ENCODE measurements at regions not wholly inside any gene's neighbourhood (a gene's known extent, or its start where the extent isn't known, plus 50 kb on each side); places are given as distances from the start of the nearest gene placed in this dataset.

DNA sequence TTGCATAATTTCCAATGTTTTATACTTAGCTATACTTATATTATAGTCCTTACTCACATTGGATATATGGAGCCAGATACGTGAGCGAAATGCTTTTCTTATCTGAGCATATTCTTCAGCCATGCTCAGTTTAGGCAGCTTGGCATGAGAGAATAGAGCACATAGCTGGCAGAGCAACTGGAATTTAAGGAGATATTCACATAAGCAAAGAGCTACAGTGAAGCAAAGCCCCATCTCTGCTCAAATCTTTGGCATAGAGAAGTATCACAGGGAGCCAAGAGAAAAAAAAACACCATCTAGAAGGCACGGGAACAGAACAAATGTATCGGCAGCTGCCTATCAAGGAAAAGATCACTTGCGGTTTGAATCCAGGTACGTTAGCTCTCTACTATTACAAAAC lies 734.2 kb upstream of the KIF2B start:
- H3K4me1 ChIP-seq: no peaks in the 10 kb centered on the region
- H3K9me3 ChIP-seq: no peaks in the 10 kb centered on the region
- WGBS, 2 donors: 54 to 61% methylated on average over 6 of the region's 6 CpGs
- no peaks in the 10 kb centered on the region for H3K27me3 ChIP-seq
- no peak for TF ChIP-seq POLR2A (IDR thresholded peaks at IDR 0.05)
- TF ChIP-seq CTCF (IDR thresholded peaks at IDR 0.05): no peak
- DNase-seq: no peak
- H3K36me3 ChIP-seq (replicated peaks in 1 of 2; ENCODE audit: insufficient read depth in 1 of 2, low read depth in 2 of 2): no peaks in the 10 kb centered on the region
- H3K27ac ChIP-seq: no peak overlapping the region
- no peak overlapping the region for H3K4me3 ChIP-seq
- intact Hi-C loops (cut with DNase I): no loop called here
- ATAC-seq: no peak

GRCh38 chr17:53061446-53061845 lies 761.3 kb upstream of the KIF2B start:
- no peak for TF ChIP-seq CTCF (IDR thresholded peaks at IDR 0.05)
- TF ChIP-seq POLR2A (IDR thresholded peaks at IDR 0.05): no peak
- no peak for DNase-seq
- no peaks in the 10 kb centered on the region for H3K9me3 ChIP-seq
- ATAC-seq: no peak
- H3K36me3 ChIP-seq (replicated peaks in 1 of 2; ENCODE audit: insufficient read depth in 1 of 2, low read depth in 2 of 2): no peaks in the 10 kb centered on the region
- no peaks in the 10 kb centered on the region for H3K4me1 ChIP-seq
- no peak overlapping the region for H3K4me3 ChIP-seq
- H3K27ac ChIP-seq: no peak overlapping the region
- no peaks in the 10 kb centered on the region for H3K27me3 ChIP-seq
- WGBS, 2 donors: 36 to 39% methylated on average over 4 of the region's 4 CpGs
- intact Hi-C loops (cut with DNase I): no loop called here

GRCh38 chr17:53058031-53058430 lies 764.7 kb upstream of the KIF2B start:
- WGBS, 2 donors: 48 to 52% methylated on average over 4 of the region's 4 CpGs
- ATAC-seq: no peak
- no peaks in the 10 kb centered on the region for H3K4me1 ChIP-seq
- no peak overlapping the region for H3K4me3 ChIP-seq
- H3K27me3 ChIP-seq: no peaks in the 10 kb centered on the region
- no peak overlapping the region for H3K27ac ChIP-seq
- no peaks in the 10 kb centered on the region for H3K9me3 ChIP-seq
- TF ChIP-seq POLR2A (IDR thresholded peaks at IDR 0.05) (no peak), CTCF (IDR thresholded peaks at IDR 0.05) (no peak)
- intact Hi-C loops (cut with DNase I): no loop called here
- no peak for DNase-seq
- H3K36me3 ChIP-seq (replicated peaks in 1 of 2; ENCODE audit: insufficient read depth in 1 of 2, low read depth in 2 of 2): no peaks in the 10 kb centered on the region

GRCh38 chr17:53046781-53047180 lies 775.9 kb upstream of the KIF2B start:
- 62 to 68% methylated on average over 2 of the region's 2 CpGs for WGBS, 2 donors
- no peak overlapping the region for H3K4me3 ChIP-seq
- TF ChIP-seq CTCF (IDR thresholded peaks at IDR 0.05): no peak
- TF ChIP-seq POLR2A (IDR thresholded peaks at IDR 0.05): no peak
- intact Hi-C loops (cut with DNase I): no loop called here
- no peaks in the 10 kb centered on the region for H3K9me3 ChIP-seq
- H3K27me3 ChIP-seq: no peaks in the 10 kb centered on the region
- ATAC-seq (no peak), DNase-seq (no peak)
- H3K36me3 ChIP-seq (replicated peaks in 1 of 2; ENCODE audit: insufficient read depth in 1 of 2, low read depth in 2 of 2): no peaks in the 10 kb centered on the region
- no peak overlapping the region for H3K27ac ChIP-seq
- H3K4me1 ChIP-seq: no peaks in the 10 kb centered on the region

- Histone ChIP-seq H3K4me3 (no peak overlapping the region), H3K4me1 (no peaks in the 10 kb centered on the region), H3K9me3 (no peaks in the 10 kb centered on the region), H3K27ac (no peak overlapping the region), H3K36me3 (replicated peaks in 1 of 2; ENCODE audit: insufficient read depth in 1 of 2, low read depth in 2 of 2) (no peaks in the 10 kb centered on the region), H3K27me3 (no peaks in the 10 kb centered on the region)
- no peak for DNase-seq
- no peak for ATAC-seq
- intact Hi-C loops (cut with DNase I): no loop called here
- TF ChIP-seq CTCF (IDR thresholded peaks at IDR 0.05) (no peak), POLR2A (IDR thresholded peaks at IDR 0.05) (no peak)
Observed at GRCh38 chr17:53039981-53040380, 782.7 kb upstream of the KIF2B start.
